ENCODE measurements at regions not wholly inside any gene's neighbourhood (a gene's known extent, or its start where the extent isn't known, plus 50 kb on each side); places are given as distances from the start of the nearest gene placed in this dataset.

DNA sequence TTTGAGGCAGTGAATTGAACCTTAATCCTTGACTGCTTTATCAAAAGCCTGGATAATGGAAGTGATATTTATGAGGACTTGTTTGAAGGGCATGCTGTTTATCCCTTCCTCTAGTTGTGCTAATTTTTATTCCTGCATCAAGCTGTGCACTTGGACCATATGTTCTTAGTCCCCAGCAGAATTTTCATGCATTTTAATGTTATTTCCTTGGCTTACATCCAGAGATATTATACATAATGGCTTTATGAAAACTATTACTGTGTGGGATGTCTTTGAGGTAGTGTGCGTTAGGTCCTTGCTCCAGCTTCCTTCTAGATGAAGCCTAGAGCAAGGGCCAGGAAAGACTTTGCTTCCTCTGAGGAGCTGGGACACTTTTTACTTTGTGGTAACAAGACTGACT lies 378.4 kb downstream of the LPIN1 start:
- Histone ChIP-seq H3K4me3 (no peak overlapping the region), H3K27ac (no peak overlapping the region)

DNA sequence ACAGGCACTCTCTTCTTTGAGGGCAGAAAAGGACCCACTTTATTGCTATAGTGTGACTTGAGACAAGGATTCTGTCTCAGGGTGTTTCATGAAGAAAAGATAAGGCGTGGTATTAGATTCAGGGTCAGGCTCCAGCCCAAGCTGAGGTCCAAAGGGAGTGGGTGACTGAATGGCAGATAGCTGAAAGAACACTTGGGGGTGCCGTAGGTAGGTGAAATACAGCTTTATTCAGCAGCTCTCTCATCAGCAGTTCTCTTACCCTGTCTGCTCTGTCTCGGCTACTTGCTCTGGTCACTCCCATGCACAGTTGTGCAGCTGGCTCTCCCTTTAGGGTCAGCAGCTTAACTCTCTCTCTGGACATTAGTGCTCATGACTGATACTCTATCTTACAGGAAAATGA lies 379.9 kb downstream of the LPIN1 start:
- H3K4me3 ChIP-seq: no peak overlapping the region
- H3K27ac ChIP-seq: no peak overlapping the region

DNA sequence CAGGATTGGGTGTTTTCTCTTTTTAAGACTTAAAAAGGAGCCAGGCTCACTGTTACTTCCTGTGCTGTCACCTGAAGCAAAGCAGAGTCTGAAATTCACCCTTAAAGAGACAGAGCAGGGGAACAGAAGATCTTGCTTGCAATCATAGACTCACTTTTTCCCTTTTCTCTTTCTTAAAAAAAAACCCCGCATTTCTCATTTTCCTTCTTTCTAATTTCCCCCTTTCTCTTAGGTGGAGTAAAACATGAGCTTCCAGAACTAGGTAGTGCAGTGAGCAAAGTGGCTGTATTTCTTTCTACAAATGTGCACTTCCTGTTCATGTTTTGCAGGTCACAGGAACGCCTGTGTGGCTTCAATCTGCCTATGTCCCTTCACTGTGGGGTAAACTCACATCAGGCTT lies 381.2 kb downstream of the LPIN1 start:
- peak overlapping the region in 5 of 21 experiments; percentile 12 to 73 (median 59) for H3K27ac ChIP-seq
- H3K4me3 ChIP-seq: no peak overlapping the region

DNA sequence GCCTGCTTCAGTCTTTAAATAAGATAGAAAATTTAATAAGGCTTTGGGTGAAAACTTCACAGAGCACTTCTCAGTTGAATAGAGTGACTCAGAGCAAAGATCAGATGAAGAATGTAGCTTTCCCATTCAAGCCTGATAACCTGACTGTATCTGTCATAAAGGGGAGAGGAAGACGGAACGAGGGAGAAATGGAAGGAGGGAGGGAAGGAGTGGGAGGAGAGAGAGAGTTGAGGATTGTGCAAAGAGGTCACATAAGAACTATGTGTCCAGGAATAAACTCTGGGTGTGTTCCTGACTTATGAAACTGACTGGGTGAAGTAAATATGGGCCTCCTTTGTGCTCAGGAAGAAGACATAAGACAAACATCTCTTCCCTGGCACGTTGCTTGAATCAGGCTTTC lies 385.5 kb downstream of the LPIN1 start:
- Histone ChIP-seq H3K4me3 (no peak overlapping the region), H3K27ac (no peak overlapping the region)

DNA sequence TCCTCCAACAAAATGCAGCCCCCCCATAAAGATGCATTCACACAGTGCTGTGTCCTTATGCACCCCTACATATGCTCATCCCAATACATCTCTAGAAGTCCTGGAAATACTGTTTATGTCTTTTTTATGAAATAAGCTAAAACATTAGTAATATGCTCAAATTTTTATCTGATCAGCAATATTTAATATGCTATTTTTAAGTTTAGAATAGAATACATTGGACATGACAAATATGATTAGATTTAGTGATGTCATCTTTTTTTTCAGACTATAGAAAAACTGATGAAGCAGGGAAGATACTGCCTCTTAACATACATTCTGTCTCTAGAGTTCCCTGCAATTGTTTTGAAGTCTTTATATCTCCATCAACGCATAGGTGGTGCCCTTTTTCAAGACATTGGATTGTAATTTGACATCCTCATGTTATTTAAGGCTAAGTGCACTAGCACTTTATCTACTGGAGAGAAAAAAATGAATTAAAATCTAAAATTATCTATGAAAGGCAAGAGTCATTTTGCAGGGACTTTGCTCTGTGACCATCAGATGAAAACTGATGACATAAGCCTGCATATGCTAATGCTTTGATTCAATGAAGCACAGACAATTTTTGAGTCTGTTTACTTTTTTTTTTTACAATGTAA lies 395.3 kb downstream of the LPIN1 start:
- H3K4me3 ChIP-seq: no peak overlapping the region
- no peak overlapping the region for H3K27ac ChIP-seq

DNA sequence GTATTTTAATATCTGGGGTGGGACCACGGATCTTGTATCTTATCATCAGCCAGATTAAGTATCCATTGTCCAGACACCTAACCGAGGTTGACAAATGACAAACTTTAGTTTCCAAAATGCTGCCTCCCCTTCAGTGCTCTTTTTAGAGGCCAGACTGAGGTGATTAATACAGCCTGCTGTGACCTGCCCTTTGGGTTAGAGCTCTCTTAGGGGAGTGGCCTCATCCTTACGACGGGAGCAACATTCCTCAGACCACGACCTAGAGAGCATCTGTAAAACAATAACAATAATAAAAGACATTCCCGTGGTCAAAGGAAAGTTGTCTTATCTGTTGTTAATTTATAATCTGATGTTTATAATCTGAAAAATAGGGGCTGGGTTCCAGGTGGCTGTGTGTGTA lies 405.3 kb downstream of the LPIN1 start:
- H3K4me3 ChIP-seq: no peak overlapping the region
- no peak overlapping the region for H3K27ac ChIP-seq

DNA sequence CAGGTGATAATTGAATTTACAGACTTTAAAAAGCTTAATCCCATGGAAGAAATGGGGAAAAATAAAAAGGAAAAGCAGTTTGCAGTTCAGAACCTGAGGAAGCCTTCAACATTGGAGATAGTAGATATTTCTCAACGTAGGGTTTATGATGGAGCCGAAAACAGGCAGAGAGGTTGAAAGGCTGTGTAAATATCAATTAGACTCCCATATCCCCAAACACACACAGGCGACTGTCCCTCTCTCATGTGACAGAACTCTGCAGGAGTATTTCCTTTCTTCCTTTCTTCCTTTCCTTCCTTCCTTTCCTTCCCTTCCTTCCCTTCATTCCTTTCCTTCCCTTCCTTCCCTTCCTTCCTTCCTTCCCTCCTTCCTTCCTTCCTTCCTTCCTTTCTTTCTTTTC lies 406.5 kb downstream of the LPIN1 start:
- Histone ChIP-seq H3K27ac (no peak overlapping the region), H3K4me3 (no peak overlapping the region)

DNA sequence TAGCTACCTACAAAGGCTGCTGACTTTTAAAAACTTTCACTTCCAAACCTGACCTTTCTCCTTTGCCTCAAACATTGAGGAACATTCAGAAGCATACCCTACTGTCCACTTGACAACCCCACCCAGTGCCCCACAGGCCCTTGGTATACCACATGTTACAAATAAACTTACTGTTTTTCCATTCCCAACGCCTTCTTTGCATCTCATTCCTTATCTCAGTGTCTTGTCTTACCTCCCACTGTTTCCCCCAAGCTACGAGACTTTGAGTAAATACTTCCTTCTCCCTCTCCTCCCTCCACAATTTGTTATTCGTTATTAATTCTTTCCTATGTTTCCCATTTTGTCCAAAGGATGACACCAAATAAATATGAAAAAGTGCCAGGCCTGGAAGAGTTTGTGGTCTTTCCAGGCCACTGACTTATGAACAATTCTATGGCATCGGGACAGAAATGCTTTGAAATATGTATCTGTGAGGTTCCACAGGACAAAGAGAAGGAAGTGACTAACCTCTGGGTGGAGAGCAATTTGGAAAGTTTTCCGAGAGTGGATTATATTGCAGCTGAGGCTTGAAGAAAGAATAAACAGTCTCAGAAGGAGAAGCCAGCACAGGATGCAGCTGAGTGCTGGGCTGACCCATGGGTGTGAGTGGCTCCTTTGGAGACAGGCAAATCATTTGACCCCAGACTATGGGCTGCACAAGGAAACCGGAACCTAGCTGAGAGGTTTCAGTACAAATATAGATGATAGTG lies 409.0 kb downstream of the LPIN1 start:
- Histone ChIP-seq H3K4me3 (no peak overlapping the region), H3K27ac (peak overlapping the region in 5 of 21 experiments; percentile 14 to 62 (median 41))

DNA sequence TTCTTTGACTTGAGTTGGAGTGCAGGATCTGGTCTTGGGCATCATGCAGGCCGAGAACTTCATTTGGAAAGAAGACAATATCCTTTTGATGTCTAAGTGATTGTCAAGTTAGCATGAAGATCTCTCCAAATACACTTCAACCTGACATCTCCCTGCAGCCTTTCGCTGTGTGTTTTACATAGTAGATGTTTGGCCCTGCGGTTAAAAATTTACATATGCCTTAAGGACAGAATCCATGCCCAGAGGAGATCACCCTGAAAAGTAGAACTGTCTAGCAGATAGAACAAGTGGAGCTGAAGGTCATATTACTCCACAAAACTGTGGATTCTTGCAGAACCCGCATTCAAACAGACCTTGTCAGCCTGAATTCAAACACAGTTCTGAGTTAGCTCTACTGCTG lies 409.9 kb downstream of the LPIN1 start:
- Histone ChIP-seq H3K27ac (peak overlapping the region in 4 of 21 experiments; percentile 11 to 41 (median 24)), H3K4me3 (no peak overlapping the region)

DNA sequence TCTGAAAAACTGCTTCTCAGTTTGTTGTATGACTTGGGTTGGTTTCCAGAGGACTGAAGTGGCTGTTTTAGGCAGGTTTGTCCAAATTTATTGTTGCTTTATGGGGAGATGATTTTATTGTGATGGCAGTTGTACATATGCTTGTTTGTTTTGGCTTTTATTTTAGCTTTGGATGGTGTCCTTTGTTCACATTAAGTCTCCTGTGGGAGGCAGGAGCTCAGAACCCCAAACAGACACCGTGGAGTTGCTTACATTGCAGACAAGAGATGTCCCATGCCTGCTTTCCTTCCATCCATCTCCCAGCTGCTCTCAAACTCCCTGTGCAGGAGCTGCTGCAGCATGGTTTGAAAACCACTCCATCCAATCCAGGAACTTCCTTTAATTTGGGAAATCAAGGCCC lies 414.7 kb downstream of the LPIN1 start:
- Histone ChIP-seq H3K27ac (no peak overlapping the region), H3K4me3 (no peak overlapping the region)

DNA sequence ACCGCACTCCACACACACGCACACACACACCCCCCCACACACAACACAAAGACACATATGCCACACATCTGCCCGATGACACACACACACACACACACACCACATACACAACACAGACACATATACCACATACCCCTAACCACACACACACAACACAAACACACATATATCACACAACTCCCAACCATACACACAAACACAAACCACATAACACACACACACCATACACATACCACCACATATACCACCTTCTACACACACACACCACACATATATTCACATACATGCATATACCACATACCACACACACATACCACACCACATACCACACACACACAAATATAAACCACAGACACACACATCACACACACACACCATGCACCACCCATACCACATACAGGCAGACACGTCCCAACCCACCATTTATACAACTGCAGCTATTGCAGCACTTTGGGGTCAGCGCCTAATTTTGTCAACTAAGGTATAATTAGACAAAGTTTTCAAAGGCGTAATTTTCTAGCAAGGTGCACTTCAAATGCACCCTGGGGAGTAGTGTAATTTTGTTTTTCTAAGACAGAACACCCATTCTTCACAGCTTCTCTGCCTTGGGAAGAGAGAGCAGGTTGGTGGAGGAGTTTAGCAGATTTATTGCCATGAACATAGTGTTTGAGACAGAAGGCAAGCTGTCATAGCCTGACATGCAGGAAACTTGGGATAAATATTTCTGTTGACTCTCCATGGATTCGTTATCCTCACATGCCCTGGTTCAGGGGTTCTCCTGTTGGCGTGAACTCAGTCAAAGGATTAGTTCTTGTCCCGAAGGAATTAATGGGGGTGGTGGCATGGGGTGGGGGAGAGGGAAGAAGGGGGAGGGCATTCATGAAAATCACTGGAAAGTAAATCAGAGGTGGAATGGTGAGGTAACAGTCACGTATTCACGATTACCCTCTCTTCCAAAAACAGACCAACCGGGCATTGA lies 416.1 kb downstream of the LPIN1 start:
- Histone ChIP-seq H3K27ac (no peak overlapping the region), H3K4me3 (no peak overlapping the region)

DNA sequence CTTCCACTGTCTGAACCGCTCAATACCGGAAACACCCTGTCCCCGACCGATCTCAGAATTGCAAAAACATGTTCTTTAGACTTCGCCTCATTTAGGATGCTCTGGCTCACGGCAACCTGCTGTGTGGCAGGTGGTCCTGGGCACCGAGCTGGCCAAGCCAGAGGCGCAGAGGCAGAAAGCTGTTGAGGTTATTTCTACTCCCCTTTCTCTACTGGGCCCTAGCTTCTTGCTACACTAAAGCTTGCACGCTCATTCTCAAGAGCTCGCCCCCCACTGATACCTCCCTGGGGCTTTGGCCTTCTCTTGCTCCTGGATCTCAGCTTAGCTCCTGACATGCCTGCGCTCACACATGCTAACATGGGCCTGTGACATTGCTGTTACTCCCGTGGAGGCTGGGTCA lies 417.4 kb downstream of the LPIN1 start:
- no peak overlapping the region for H3K27ac ChIP-seq
- no peak overlapping the region for H3K4me3 ChIP-seq

DNA sequence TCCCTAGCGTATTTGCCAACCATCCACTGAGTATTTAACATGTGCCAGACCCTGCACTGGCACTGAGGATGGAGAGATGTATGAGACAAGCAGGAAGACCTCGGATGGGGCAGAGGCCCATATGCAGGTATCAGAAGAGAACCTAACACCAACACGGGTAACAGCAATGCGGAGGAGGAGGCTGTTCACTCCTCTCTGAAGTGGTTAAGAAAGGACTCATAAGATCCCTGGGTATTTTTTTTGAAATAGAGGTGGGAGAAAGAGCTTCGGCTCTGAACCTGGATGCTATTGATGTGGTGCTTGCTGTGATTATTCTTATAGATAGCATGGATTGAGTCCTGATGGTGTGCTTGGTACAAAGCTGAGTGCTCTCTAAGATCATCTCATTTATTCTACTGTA lies 418.3 kb downstream of the LPIN1 start:
- no peak overlapping the region for H3K4me3 ChIP-seq
- H3K27ac ChIP-seq: no peak overlapping the region

DNA sequence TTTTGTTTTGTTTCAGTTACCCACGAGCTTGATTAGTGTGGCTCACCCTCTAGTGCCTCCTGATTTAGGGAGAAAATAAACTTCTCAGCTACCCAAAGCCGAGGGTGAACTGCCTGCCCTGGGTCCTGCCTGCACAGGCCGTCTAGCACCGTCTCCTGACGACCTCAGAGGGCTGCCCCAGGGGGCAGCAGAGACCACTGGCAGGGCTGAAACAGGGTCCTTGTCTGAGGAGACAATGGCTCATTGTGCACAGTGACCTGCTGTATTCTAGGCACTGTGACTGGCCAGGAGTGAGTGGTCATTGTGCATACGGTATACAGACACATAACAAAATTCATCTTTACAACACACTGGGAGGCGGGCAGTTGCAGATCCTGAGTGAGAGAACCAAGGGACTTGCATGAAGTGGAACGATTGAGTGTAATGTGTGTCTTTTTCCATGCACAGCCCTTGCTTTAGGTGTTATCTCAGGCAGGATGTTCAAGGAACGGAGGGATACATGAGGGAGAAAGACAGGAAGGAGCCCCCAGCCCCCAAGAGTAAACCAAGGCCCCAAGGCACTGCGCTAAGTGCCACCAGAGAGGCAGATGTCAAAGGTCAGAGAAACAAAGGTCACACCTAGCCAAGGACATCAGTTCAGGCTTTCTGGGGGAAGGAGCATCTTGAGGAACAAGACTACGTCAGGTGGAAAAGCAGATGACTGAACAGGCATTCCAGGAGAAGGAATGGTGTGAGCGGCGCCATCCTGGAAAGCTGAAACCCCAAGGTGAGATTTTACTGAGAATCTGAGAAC lies 421.3 kb downstream of the LPIN1 start:
- Histone ChIP-seq H3K27ac (peak overlapping the region in 4 of 21 experiments; percentile 16 to 81 (median 76)), H3K4me3 (no peak overlapping the region)

DNA sequence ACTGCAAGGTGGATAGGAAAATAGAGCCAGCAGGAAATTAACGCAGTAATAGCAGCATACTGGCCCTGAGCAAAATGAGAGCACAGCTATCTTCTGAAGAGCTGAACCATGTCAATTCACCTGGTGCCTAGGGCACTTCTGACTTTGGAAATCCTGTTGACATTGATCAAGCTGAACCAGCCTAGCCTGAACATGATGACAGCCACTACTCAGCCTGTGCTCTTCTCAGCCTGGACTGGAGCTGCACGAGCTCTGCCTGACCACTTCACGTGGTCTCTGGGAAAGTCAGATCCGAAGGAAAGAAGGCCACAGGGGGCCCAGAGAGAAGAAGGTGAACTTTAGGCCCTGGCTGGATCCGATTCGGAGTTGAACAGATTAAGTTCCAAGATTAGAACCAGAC lies 421.9 kb downstream of the LPIN1 start:
- H3K27ac ChIP-seq: peak overlapping the region in 13 of 21 experiments; percentile 16 to 81 (median 54)
- no peak overlapping the region for H3K4me3 ChIP-seq

DNA sequence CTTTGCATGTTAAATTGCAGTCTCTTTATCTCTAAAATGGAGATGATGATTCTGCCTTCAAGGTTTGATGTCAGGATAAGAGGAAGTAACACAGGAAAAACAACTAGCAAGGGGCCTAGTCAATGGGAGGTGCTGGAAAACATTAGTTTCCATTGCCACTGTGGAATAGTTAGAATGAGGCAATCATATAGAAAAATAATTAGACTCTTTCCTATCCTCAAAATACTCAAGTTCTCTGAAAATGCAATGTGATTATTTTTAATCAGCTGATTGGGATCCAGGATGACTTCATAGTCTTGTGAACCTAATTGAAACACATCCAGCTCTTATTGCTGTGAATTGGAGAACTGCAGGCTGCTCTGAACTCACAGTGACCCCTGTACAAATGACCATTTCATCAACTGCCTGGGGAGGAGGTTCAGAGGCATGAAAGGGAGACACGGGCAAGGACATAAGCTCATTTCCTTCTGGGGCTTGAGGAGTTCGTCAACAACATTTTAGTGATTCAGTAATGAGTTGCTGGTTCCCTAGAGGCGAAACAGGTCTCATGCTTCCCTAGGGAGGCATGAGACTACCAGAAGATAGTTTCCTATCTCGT lies 422.5 kb downstream of the LPIN1 start:
- Histone ChIP-seq H3K27ac (peak overlapping the region in 13 of 21 experiments; percentile 5 to 81 (median 63)), H3K4me3 (no peak overlapping the region)

DNA sequence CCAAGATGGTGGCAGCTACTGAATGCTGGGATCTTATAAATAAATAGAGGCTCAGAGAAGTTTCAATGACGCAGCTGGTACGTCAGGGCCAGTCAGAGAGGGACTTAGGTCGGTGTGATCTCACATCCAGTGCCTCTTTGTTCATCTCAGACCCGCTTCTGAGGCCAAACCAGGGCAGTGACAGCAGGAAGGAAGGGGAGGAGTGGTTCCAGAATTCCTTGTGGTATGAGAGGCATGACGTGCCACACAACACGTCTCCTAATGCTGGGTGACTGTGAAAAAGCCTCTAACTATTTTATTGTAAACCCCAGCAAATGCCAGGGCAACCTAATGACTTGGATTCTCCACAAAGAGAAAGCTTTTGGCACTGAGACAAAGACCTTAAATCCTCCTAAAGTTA lies 423.3 kb downstream of the LPIN1 start:
- Histone ChIP-seq H3K4me3 (no peak overlapping the region), H3K27ac (peak overlapping the region in 13 of 21 experiments; percentile 5 to 81 (median 63))

DNA sequence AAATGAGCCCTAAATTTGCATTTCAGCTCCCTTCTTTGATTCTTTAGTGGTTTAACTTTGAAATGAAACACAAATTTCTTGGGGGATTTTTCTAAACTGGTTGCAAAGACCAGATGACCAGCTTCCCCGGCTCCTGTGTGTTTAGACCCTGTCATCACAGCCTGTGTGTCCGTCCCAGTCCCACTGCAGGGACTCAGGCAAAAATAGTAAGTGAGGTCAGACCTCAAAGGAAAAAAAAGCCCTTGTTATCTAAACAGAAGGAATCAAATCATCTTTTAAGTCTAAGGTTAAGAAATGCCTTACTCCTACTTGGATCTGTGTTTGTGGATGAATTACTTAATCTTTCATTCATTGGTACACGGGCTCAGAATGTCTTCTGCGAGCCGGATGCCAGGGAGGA lies 423.7 kb downstream of the LPIN1 start:
- H3K4me3 ChIP-seq: no peak overlapping the region
- peak overlapping the region in 10 of 21 experiments; percentile 18 to 80 (median 63) for H3K27ac ChIP-seq

DNA sequence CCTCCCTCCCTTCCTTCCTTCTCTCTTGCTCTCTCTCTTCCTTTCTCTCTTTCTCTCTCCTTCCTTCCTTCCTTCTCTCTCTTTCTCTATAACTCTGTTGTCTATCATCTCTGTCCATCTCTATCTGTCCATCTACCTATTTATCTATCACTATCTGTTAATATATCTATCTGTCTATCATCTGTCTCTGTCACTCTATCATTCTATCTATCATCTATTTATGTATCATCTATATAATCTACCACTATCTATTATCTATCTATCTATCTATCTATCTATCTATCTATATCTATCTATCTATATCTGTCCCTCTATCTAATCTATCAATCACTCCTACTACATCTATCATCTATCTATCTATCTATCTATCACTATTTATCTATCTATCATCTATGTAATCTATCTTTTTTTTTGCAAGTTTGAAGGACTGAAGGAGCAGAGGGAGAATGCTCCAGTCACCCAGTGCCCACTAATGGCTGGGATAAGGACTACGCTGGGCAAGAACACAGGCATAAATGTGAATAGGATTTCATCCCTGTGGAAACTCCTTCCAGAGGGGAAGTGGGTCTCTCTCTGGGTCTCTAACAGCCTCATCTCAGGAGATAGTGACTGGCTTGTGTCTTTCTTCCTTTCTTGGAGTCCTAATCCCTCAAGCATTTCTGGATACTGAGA lies 427.0 kb downstream of the LPIN1 start:
- H3K4me3 ChIP-seq: no peak overlapping the region
- no peak overlapping the region for H3K27ac ChIP-seq

Data from skin epidermis (tissue), 12 donors.